Brain pericyte (primary cell): ENCODE measurements at regions not wholly inside any gene's neighbourhood (a gene's known extent, or its start where the extent isn't known, plus 50 kb on each side); places are given as distances from the start of the nearest gene placed in this dataset.
"Not testable (repeated sequence)": the region's sequence is repeated elsewhere in the genome, so short reads cannot be mapped to it uniquely, and the experiment has no call there.

Source experiments
- DNase-seq: peaks from one replicate; pipeline ENCODE4 v3.0.0-alpha.2; 2012; ENCODE audit warnings: low read depth, low spot score

DNA sequence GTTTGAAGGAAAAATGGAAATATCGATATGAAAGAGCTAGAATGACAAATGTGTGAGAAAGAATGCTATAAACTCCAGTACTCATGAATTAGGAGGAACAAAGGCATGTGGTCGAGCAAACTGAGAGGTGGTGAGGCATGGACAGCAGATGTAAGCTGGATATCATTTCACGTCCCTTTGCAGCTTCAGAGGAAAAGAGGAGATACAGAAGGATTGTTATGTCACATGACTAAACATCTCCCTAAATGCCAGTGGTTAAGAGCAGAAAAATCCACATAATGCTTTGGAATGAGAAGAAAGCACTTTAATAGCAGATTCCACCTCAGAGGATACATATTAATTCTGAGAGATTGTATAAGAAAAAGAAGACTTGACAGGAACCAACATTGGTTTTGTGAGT lies 248.7 kb downstream of the ZIC4 start:
- no peak for DNase-seq

DNA sequence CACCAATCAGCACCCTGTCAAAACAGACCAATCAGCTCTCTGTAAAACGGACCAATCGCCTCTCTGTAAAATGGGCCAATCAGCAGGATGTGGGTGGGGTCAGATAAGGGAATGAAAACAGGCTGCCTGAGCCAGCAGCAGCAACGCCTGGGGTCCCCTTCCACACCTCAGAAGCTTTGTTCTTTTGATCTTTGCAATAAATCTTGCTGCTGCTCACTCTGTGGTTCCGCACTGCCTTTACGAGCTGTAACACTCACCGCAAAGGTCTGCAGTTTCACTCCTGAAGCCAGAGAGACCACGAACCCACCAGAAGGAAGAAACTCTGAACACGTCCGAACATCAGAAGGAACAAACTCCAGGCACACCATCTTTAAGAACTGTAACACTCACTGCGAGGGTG lies 251.4 kb downstream of the ZIC4 start:
- DNase-seq: not testable (repeated sequence)

DNA sequence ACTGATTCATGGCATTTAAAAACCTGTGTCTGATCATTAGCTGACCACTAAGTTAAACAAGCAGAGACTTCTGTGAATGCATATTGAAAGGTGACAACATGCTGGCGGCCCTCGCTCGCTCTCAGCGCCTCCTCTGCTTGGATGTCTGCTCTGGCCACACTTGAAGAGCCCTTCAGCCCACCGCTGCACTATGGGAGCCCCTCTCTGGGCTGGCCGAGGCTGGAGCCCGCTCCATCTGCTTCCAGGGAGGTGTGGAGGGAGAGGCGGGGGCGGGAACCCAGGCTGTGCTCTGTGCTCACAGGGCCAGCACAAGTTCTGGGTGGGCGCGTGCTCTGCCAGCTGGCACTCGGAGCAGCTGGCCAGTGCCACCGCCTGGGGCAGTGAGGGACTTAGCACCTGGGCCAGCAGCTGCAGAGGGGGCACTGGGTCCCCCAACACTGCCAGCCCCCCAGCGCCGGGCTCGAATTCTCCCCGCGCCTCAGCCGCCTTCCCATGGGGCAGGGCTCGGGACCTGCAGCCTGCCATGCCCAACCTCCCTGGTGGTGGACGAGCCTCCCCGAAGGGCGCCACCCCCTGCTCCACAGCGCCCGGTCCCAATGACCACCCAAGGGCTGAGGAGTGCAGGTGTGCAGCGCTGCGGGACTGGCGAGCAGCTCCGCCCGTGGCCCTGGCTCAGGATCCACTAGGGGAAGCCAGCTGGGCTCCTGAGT lies 252.4 kb downstream of the ZIC4 start:
- DNase-seq: no peak

DNA sequence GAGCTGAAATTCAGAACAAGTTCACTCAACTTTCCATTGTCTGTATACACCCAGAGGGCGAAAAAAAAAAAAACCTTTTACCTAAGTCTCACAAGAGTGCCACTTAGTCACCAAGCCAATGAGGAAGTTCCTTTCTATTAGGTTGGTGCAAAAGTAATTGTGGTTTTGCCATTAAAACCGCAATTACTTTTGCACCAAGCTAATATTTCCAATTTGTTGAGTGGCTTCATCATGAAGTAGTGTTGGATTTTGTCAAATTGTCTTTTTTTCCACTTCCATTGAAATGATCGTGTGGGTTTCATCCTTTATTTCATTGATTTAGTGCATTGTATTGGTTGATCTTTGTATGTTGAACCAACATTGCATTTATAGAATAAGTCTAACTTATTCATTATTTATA lies 253.9 kb downstream of the ZIC4 start:
- DNase-seq: no peak

DNA sequence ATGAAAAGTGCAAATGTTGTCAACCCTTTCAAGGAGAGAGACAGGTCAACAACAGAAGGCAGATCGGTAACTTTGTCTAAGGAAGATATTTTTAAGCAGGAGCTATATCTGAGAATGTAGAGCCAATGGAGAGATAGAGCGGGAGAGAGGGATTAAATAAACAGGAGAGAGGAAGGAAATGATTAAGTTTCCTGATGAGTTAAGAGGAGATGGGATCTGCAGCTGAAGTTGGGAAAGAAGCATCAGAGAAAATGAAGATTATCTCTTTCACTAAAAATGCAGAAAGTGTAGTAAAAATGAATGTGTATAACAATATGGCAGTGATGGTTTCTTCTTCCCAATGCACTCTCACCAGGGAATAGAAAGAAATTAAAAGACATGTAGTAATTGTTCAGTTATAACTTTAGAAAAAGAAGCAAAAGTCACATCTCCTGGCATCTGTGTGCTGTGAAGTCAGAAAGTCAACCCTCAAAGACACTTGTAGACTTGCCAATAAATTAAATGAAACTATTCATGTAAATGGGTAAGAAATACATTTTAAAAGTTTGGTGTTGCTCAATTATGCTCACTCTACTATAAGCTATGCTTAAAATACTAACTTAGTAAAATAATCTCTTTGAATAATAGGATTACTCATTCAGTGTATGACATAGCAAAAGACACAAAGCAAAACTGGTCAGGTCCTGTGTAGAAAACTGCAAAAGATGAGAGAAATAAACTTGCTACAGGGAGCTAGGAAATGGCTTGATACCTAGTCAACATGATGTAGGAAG lies 264.6 kb downstream of the ZIC4 start:
- no peak for DNase-seq

DNA sequence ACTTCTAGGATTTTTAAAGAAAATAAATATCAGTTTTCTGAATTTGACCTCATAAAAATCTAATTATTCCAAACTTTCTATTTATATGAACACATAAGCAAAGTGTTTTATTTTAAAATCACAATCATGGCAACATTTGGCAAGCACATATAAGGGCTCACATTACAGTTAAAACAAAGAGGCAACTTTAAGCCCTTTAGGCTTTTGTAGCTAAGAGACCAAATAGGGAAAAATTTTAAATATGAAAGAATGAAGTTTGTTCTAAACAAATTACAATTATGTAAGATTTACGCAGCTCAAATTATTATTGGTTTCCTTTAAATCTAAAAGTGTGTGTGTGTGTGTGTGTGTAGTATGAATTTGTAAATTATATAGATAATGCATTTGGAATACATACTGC lies 267.0 kb downstream of the ZIC4 start:
- DNase-seq: no peak

DNA sequence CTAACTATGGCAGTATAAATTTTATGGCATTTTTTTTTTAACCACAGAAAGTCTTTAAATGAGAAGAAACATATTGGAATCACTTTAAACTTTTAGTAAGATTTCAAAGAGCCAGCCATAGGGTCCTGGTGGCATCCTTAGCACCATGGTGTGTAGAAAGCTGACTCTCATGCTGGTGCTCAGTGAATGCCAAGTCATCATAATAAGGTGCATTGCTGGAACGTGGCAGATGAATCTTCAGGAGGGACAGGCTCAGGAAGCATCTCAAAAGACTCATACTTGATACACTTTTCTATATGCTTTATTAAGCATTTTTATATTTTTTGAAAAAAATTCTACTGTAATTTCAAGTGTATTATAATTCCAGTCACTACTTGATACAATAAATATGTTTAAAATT lies 274.2 kb downstream of the ZIC4 start:
- no peak for DNase-seq

DNA sequence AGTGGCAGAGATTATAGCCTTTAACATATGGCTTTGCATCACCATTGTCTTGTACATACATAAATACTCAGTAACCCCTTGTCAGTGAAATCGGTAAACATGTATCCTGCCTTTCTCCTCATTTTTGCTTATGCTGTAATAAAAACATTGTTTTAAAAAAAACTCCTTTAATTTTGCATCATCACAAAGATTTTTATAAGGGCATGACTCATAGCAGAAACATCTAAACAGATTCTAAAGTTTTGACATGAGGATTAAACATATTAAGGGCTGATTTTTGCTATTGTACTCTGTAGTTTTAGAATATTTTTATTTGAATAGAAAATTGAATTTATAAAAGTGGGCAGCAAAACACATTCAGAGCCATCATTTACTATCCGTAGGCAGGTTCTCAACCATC lies 275.9 kb downstream of the ZIC4 start:
- DNase-seq: no peak

DNA sequence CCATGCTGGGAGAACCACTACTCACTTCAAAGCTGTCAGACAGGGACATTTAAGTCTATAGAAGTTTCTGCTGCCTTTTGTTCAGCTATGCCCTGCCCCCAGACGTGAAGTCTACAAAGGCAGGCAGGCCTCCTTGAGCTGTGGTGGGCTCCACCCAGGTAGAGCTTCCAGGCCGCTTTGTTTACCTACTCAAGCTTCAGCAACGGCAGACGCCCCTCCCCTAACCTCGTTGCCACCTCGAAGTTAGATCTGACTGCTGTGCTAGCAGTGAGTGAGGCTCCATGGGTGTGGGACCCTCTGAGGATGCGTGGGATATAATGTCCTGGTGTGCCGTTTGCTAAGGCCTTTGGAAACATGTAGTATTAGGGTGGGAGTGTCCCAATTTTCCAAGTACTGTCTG lies 276.7 kb downstream of the ZIC4 start:
- DNase-seq: no peak

DNA sequence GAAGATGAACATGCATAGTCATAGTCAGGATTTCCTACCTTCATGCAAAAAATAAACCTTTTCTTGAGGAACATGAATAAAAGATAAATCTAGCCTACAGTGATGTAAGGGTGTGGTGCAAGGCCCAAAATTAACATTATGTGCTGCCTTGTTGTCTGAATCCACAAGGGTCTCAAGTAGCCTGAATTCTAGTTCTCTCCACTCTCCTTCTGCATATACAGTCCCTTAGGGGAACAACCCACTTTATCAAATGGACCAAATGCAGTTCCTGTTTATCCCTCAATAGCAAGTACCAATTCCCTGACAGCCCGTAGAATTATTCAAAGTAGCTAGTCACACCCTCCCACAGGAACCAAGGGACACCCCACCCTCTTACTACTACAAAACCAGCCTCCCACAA lies 284.0 kb downstream of the ZIC4 start:
- no peak for DNase-seq

DNA sequence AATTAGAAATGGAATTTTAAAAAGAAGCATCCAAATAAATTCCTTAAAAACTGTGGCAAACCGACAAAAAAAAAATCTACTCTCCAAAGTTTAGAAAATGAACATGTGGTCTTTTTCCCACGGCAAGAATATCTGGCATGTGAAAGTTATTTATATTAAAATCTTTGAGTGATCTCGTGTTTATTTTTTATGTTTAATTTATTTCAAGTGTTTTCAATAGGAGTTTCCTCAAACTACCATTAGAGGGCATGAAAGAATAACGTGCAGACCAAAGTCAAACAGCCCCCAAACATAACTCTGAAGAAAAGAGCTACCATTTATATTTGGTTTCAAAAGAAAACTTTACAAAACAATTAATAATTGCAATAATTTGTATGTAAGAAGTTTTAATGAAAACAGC lies 286.4 kb downstream of the ZIC4 start:
- no peak for DNase-seq

DNA sequence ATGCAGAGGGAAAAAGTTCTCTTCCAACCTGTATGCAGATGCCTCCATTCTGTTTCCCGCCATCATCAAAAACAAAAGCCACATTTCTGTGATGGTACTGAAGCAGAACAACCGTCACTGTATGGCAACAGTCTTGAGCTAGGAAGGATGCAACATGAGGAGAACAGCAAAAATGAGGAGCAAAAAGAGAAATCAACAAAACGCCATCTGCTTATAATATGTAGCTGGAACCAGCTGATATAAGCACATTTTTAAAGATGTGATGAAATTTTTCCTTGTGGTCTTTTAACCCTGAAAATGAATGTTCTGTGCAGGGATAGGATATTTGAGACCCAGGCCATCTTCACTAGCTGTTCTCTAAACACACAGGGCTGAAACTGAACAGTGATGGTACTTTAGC lies 287.0 kb downstream of the ZIC4 start:
- DNase-seq: no peak

DNA sequence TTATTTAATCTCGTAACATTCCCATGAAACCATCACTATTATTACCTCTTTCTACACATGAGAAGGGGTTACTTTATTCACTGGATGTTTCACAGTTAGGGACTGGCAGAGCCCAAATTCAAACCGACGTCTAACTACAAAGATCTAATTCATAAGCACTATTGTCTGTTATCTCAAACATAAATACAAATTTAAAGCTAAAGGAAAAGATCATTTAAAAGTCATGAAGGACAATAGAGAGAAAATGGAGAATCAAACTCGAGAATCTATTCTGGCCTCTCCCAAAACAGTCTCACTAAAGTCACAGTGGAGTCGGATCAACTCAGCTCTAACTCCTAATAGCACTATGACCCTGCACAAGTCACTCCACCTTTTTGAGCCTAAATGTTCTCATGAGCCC lies 287.7 kb downstream of the ZIC4 start:
- DNase-seq: no peak

DNA sequence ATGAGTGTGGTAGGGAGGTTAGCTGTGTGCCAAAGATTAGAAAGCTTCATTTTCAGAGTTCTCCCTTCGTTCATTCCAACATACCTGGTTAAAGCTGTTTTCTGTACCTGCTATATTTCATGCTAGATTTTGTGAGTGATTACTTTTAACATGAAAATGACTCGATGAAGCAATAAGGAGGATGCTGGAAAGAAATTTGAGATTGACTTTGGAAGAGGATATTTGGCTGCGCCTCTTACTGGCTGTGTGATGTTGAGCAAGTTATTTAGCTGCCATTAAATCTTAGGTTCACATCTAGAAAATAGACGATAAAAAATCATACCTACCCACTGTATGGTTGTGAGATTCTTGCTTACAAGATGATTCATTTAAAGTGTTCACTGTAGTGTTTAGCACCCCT lies 288.7 kb downstream of the ZIC4 start:
- DNase-seq: no peak

DNA sequence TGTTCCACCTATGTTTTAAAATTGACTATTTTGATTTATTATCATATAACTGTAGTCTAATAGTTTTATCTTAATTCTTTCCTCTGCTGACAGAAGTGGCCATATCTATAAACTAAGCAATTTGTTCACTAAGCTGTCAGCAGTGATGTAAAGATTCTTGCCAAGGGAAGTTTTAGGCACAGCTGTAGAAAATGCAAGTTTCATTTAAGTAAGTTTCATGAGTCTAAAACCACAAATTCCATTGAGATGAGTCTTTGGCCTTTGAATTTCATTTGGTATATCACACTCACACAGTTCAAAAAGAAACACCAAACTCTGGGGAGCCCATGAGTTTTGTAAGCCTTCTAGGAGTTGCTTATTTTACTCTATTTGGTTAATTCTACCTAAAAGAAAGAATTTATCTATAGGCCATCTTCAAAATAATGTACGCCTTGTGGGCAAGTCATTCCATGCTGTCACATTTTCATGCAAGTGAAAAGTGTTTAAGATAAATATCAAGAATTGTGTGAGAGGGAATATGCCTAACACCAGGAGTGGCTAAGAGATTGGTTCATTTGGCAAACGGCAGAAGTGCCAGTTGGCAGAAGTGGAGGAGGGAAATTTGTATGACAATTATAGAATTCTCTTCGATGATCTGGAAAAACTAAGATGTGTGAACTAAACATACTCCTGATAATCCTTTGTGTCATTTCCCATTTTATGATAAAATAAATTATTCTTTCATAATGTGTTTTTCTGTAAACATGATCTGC lies 292.9 kb downstream of the ZIC4 start:
- peak; percentile 63 for DNase-seq

DNA sequence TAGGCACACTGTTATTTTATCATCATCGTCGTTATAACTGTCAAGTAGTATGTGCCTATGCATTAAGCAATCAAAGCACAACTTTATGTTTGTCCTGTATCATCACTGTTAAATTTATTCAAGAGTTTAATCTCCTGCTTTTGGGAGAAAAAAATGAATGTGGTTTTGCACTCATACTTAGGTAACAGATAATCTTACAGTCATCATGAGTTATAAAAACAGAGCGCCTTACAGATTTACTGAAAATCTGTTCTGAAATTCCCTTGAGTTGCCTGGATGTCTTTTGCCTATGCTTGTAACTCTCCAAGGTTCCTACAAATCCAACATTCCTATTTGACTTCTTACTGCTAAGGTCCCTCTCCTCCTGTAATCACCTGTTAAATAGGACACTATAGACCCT lies 307.3 kb downstream of the ZIC4 start:
- no peak for DNase-seq

DNA sequence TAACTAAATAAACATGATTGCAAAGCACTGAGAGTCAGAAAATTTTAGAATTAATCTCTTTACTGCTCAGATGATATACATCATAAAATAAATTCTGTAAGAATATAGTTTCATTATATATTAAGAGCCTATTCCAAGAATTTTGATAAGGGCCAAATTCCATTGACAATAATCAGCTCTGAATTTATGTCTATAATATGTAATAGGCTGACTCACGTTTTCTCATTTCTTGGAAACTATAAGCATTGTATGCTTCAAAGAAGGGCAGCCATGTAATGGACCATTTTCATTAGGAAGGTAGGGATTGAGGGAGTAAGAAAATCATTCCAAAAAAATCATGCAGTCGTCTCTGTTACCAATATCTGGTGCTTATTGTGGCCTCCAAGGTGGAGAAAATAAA lies 315.9 kb downstream of the ZIC4 start:
- no peak for DNase-seq

DNA sequence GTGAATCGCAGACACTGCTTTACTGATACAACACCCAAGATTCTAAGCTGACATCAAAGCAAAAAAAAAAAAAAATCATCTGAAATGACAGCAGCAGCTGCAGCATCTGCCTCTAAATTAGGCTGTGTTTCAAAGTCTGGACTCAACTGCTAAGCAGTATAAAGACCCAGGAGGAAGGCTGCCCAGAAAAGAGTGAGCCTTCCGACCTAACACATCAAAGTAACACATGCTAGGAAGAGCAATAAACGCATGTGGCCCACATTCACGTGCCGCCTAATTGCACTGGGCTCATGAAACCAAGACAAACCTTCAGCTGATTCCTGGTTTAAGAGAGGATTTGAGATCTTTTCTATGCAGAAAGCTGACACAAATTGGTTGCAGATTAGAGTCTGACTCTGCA lies 317.1 kb downstream of the ZIC4 start:
- no peak for DNase-seq

DNA sequence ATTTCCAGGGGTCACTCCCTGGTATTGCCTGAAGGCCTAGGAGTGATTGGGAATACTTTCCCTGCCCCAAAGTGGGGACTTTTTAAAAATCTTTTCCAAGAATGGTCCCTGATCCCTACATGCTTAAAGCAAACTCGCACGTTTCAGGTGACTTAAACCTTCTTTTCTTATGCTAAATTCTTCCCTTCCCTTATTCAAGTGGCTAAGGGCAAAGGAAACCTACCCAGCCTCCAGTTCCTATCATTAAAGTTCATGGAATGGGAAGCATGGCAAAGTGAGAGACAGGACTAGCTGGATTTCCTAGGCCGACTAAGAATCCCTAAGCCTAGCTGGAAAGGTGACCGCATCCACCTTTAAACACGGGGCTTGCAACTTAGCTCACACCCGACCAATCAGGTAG lies 346.8 kb downstream of the ZIC4 start:
- not testable (repeated sequence) for DNase-seq

DNA sequence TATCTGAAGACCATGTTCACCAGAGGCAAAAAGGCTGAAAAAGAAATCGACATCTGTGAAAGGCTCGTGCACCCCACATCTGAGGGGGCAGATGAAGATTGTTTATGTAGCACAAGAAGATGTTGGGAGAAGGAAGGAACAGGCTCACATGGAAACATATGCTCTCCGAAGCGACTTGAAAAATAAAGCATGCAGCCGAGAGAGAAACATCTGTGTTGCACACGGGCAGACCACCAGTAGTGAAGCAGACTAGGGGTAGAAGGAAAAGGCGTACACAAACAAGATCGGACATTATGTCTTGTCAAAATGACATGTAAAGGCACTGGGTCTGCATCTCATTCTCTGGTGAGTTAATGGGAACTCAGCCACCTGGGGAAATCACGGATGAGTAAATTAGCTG lies 356.5 kb downstream of the ZIC4 start:
- DNase-seq: peak; percentile 6

DNA sequence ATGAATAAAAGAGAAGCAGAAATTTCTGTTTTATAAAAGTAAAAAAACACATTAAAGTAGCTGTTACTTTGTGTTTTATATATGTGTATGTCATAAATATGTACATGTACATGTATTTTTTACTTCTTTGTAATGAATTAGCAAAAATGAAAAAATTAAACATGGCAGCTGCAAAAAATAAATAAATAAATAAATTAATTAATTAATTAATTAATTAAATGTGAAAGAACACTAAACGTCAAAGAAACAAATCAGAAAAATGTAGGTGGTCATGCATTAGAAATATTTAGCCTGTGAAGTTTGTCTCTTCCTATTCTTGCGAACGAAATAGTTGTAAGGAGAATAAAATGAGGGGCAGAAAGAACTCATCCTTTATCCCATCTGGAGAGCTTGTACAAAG lies 357.0 kb downstream of the ZIC4 start:
- DNase-seq: no peak

DNA sequence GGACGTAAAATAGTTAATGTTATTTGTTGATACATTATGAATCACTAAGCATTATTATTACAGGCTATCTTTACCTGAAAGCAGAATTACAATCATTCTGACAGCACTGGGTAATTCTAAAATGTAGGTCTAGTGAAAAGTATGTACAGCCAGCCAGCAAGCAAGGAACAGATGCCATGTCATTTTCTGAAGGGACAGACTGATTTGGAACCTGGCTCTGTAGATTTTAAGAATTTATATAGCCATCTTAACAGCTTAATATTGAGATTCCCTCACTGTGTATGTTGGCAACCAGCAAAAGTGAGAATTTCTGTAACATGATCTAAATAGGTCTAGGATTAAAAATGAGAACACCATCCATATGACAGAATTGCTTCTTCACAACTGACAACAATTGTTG lies 359.4 kb downstream of the ZIC4 start:
- DNase-seq: no peak

DNA sequence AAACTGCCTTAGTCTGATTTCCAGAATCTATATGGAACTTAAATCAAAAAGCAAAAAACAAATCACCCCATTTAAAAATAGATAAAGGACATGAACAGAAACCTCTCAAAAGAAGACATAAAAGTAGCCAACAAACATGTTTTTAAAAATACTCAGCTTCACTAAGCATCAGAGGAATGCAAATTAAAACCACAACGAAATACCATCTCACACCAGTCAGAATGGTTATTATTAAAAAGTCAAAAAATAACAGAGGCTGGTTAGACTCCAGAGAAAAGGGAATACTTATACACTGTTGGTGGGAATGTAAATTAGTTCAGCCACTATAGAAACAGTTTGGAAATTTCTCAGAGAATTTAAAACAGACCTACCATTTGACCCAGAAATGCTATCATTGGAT lies 367.9 kb downstream of the ZIC4 start:
- no peak for DNase-seq
